Stimulated activated CD8-positive, alpha-beta memory T cell treated with anti-CD3 and anti-CD28 coated beads, Interleukin-7, amount 100 ng/mL, for 1 hour (primary cell): ENCODE measurements at regions not wholly inside any gene's neighbourhood (a gene's known extent, or its start where the extent isn't known, plus 50 kb on each side); places are given as distances from the start of the nearest gene placed in this dataset.

Source experiments
- DNase-seq, 2 donors: peaks; one replicate each; pipeline ENCODE4 v3.0.0-alpha.2; 2020; ENCODE audit warnings: low read depth in 2 of 2

- no peak for DNase-seq
Observed at GRCh38 chr18:73737990-73738389, 409.6 kb downstream of the FBXO15 start.

- no peak for DNase-seq
Observed at GRCh38 chr18:73735836-73736235, 411.8 kb downstream of the FBXO15 start.

GRCh38 chr18:73733806-73734314 lies 413.8 kb downstream of the FBXO15 start:
- DNase-seq: no peak

- no peak for DNase-seq
Observed at GRCh38 chr18:73733376-73733775, 414.3 kb downstream of the FBXO15 start.

GRCh38 chr18:73728657-73729056 lies 419.0 kb downstream of the FBXO15 start:
- DNase-seq: no peak

- DNase-seq: no peak
Observed at GRCh38 chr18:73724958-73725357, 422.7 kb downstream of the FBXO15 start.

GRCh38 chr18:73719611-73720010 lies 428.0 kb downstream of the FBXO15 start:
- no peak for DNase-seq

GRCh38 chr18:73717570-73717969 lies 430.1 kb downstream of the FBXO15 start:
- no peak for DNase-seq

- DNase-seq: no peak
Observed at GRCh38 chr18:73715210-73715670, 432.4 kb downstream of the FBXO15 start.

GRCh38 chr18:73714466-73714865 lies 433.2 kb downstream of the FBXO15 start:
- DNase-seq: no peak

GRCh38 chr18:73711256-73711655 lies 436.4 kb downstream of the FBXO15 start:
- DNase-seq: no peak

- no peak for DNase-seq
Observed at GRCh38 chr18:73708591-73708990, 439.0 kb downstream of the FBXO15 start.

GRCh38 chr18:73707035-73707434 lies 440.6 kb downstream of the FBXO15 start:
- no peak for DNase-seq

GRCh38 chr18:73697353-73697752 lies 450.3 kb downstream of the FBXO15 start:
- no peak for DNase-seq

- no peak for DNase-seq
Observed at GRCh38 chr18:73696698-73697097, 450.9 kb downstream of the FBXO15 start.

GRCh38 chr18:73696171-73696570 lies 451.5 kb downstream of the FBXO15 start:
- DNase-seq: no peak

- no peak for DNase-seq
Observed at GRCh38 chr18:73693091-73693490, 454.5 kb downstream of the FBXO15 start.

GRCh38 chr18:73691624-73692023 lies 456.0 kb downstream of the FBXO15 start:
- DNase-seq: no peak

GRCh38 chr18:73691118-73691517 lies 456.5 kb downstream of the FBXO15 start:
- DNase-seq: no peak

- no peak for DNase-seq
Observed at GRCh38 chr18:73690222-73690621, 457.4 kb downstream of the FBXO15 start.

- no peak for DNase-seq
Observed at GRCh38 chr18:73688851-73689711, 458.6 kb downstream of the FBXO15 start.

- DNase-seq: no peak
Observed at GRCh38 chr18:73688161-73688560, 459.5 kb downstream of the FBXO15 start.

- no peak for DNase-seq
Observed at GRCh38 chr18:73684647-73685046, 463.0 kb downstream of the FBXO15 start.
